NCI-H748 (cell line): ENCODE measurements at regions not wholly inside any gene's neighbourhood (a gene's known extent, or its start where the extent isn't known, plus 50 kb on each side); places are given as distances from the start of the nearest gene placed in this dataset.
"Not testable (repeated sequence)": the region's sequence is repeated elsewhere in the genome, so short reads cannot be mapped to it uniquely, and the experiment has no call there.

Experiments
- DNase-seq: peaks from one replicate; lab custom pipeline; 2025; ENCODE audit not compliant: unreplicated experiment; lab: John Stamatoyannopoulos, UW

DNA sequence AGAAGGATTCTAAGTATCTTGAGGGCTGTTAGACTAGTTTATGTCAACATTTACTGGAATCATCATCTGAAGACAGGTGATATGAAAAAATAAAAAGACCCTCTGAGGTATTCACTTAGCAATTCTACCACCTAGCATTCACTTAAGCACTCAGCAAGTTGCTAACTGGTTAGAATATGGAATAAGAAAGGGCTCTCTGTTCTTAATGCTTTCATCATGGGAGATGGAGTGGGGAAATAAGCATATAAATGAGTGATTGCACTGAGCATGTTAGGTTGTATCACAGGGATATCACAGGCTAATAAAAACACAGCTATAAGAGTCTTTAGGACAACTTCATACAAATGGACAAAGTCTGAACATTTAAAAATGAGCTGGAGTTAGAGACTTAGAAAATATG lies 1238.8 kb downstream of the CDH11 start:
- DNase-seq = no peak

DNA sequence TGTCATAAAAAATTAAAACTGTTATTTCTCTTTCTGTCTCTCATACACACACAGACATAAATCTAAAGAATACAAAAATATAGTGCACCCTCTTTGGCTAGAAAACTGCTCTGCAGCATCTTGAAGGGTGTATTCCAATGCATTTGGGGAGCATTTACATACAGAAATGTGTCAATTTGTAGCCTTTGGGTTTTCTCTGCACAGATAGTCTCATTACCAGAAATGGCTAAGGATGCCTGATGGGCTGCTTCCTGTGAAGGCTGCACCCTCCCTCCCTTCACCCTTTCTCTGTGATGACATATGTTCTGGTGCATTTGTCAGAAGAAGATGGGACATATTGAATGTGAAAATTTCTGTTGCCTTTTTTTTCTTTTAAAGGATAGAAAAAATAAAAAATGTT lies 1239.3 kb downstream of the CDH11 start:
- no peak for DNase-seq

DNA sequence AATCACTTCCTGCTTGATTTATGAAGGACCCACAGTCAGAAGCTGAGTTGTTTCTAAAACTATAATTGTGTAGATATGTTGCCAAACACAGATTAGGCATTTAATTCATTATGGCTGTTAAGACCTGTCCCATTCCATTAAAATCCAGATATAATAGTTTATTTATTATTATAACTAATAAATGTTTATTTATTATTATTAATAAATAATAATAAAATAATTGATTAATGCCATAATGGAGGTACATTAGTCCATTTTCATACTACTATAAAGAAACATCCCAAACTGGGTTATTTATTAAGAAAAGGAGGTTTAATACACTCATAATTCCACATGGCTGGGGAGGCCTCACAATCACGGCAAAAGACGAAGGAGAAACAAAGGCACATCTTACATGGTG lies 1240.9 kb downstream of the CDH11 start:
- no peak for DNase-seq

DNA sequence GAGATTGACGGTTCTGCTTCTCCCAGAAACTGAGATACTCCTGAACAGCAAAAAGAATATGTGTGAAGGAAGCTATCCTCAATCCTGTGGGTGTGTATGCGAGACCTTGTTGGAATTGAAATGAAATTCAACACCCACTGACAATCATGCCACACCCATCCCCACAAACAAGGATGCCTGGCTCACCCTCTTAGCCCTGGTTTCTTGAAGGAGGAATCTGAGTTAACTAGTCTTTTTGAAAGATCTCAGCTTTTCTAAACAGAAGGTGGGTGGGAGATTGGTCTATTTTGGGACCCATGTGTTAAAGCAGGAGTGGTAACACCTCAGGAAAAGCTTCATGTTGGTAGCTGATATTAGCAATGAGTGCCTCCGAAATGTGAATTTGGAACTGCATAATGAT lies 1244.5 kb downstream of the CDH11 start:
- DNase-seq = no peak

DNA sequence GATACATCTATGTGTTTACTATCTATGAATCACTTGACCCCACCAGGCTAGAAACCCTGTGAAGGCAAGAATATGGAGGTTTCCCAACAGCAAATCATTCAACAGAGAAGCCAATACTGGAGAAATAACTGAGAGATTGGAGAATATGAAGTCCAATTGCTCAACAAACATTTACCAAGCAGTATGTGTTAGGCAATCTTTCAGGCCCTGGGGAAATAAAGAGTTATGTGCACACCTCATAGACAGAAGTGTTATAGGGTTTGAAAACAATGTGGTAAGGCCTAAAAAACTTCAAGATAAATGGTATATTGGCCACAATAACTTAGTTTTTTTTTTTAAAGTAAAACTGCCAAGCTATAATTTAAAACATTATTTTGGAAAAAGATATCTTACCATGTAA lies 1245.8 kb downstream of the CDH11 start:
- no peak for DNase-seq

DNA sequence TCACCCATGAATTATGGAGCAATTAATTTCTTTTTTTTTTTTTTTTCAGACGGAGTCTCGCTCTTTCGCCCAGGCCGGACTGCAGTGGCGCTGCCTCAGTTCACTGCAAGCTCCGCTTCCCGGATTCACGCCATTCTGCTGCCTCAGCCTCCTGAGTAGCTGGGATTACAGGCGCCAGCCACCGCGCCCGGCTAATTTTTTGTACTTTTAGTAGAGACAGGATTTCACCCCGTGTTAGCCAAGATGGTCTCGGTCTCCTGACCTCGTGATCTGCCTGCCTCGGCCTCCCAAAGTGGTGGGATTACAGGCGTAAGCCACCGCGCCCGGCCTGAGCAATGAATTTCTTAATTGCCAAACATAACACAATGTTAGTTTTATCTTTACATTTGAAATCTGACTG lies 1261.2 kb downstream of the CDH11 start:
- DNase-seq = not testable (repeated sequence)

DNA sequence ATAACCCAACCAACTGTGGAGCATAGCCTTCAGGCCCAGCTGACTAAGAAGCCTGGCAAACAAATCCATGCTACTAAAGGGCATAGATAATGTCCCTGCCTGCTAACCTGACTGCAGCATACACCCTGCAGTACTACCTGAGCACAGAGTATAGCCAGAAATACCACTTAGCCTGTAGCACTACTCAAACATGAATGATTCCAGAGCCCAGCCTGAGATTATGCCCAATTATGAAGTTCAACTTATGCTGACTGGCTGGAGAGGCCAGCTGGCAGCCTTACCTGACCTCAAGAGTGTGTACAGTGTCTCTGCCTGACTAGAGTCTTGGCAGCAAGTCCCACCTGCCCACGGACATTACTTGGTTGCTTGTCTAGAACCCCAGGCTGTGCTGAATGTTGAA lies 1265.3 kb downstream of the CDH11 start:
- no peak for DNase-seq

DNA sequence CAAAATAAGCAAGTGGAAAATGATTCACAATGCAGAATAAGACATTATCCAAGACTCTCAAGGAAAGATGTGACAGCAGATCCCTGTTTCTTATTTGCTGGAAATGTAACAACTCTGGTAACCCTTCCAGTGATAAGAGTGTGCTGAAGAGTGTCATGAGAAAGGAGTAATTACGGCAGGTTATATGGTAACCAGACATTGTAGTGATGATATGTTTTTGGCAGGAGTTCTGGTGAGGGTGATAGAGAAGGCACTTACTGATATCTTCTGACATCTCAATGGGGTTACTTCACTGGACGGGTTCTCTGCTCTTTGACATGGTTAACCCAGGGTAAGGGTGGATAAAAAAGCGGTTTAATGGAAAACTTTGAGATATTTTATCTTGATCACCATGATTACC lies 1270.9 kb downstream of the CDH11 start:
- DNase-seq = no peak

DNA sequence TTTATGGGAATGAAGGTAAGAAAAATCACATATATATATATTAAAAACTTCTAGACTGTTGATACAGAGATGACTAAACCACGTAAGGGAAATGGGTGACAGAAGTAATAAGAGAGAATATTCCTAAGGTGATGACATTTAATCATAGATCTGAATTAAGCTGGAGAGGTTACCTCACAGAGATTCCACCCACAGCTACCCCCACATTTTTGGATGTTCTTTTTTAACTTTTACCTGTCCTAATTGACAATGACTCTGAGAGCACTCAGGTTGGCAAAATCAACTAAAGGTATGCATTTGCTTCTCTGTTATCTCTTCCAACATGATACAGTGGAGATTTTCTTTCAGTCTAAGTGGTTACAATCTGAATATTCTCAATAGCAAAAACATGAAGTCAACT lies 1280.6 kb downstream of the CDH11 start:
- no peak for DNase-seq

DNA sequence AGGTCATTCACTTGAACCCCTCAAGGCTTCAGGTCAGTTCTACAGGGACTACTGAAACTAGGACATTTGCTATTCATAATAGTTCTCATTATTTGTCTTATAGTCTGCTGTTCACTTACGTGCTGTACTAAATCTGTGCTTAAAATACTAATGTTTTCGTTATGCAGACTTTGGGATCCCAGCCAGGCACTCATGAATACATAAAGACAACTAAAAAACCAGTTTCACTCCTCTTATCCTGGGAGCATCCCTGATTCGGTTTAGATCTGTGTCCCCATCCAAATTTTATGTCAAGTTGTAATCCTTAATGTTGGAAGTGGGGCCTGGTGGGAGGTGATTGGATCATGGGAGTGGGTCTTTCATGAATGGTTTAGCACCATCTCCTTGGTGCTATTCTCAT lies 1291.8 kb downstream of the CDH11 start:
- DNase-seq = no peak

DNA sequence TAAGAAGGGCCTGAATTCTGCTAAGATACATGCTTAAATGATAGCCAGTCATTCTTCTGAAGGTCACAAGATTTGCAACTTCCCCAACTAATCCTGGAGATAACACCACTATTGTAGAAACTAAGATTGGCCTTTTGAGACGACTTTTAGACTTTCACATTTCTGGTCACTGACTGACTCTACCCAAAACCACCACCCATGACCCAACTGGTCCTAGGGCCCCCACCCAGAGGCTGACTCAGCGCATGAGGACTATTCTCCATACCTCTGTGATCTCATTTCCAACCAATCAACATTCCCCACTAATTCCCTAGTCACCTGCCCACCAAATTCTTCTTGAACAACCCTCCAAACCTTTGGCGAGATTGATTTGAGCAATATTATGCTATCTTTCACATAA lies 1299.0 kb downstream of the CDH11 start:
- DNase-seq = no peak

DNA sequence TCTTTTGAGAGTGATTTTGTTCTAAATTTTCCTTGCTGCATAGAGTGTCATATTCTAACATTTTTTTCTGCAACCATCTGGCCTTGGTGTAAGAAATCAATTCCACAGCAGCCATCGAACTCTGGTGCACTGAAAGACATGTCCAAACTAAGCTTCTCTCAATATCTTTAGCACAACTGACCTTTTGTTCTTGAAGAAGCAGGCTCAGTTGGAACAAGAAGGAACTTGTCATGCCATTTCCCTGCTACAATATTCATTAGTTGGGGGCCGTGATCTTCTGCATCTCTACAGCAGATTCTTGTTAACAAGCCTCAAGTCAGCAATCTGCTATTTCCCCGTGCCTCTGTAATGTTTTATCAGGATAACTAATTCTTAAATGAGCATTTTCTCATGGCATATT lies 1305.6 kb downstream of the CDH11 start:
- no peak for DNase-seq

DNA sequence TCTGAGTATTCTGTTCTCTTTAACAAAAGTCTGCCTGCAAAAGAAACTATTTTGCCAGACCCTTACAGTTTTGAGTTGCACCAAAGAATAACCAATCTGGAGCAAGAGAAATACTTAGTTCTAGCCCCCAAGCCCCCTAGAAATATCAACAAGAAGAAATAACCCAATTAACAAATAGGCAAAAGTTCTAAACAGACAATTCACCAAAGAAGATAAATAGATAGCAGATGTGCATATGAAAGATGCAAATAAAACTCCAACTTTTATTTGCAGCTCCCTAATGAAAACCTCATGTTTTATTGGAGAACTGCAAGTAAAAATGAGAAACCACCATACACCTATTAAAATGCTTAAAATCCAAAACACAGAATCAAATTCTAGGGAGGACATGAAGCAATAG lies 1308.0 kb downstream of the CDH11 start:
- DNase-seq = no peak

DNA sequence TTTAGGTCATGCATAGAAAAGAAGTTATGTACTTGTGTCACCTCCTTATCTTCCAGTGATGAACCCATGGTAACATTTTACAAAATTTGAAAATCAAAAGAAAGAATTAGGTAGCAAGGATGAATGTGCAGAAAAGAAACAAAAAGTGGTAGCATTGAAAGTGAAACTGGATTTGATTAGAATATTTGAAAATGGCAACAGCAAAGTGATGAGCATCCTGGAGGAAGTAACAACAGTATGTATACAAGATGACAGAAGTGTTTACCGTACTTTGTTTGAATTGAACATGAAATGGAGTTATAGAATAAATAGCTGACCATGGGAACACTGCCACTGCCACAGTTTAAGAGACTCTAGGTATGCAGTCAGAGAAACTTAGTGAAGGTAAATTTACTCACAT lies 1313.1 kb downstream of the CDH11 start:
- no peak for DNase-seq

DNA sequence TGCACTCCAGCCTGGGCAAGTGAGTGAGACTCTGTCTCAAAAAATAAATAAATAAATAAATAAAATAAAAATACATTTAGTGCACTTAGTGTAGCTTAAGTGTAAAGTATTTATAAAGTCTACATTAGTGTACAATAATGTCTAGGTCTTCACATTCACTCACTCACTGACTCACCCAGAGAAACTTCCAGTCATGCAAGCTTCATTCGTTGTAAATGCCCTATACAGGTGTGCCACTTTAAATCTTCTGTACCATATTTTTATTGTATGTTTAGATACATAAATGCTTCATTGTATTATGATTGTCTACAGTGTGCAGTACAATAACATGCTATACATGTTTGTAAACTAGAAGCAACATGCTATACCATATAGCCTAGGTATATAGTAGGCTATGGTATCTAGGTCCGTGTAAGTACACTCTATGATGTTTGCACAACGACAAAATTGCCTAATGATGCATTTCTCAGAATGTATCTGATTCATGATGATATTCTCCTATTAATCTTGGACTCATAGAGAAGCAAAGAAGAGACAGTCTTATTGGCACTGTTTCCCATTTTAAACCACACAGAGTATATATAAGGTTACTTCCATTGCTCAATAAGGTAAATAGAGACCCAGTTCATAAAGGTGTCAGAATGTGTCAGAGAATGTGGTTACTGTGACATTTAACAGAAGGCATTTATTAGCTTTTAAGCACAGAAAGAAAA lies 1314.9 kb downstream of the CDH11 start:
- DNase-seq = no peak

DNA sequence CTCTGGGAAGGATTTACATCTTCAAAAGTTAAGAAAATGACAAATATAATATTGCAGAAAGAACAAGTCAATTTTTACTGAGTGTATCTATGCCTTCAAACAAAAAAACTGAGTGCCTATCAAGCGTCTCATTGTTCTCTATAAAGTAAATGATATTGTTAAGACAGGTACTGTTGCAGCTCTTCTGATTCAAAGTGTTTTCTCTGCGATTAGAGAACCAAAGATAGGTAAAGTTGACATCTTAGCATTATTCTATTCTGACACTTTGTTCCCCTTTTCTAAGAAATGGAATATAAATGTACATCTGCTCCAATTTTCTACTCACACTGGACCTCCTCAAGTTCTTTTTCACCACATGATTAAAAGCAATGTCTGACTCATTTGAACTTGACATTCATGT lies 1317.7 kb downstream of the CDH11 start:
- no peak for DNase-seq

DNA sequence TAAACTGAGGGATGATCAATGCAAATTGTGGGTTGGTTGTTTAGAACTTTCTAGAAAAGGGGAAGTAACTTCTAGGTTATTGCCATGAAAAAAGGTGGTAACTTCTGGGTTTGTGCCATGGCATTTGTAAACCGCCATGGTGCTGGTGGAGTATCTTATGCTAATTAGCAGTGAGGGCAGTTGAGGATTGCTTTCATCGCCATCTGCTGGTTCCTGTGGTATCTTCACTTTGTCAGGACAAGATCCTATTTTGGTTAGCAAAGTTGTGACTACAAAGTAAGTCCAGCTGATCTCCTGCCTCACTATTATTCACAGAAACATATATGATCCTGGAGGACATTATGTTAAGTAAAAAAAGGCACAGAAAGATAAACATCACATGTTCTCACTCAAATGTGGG lies 1332.3 kb downstream of the CDH11 start:
- DNase-seq = peak; percentile 5

DNA sequence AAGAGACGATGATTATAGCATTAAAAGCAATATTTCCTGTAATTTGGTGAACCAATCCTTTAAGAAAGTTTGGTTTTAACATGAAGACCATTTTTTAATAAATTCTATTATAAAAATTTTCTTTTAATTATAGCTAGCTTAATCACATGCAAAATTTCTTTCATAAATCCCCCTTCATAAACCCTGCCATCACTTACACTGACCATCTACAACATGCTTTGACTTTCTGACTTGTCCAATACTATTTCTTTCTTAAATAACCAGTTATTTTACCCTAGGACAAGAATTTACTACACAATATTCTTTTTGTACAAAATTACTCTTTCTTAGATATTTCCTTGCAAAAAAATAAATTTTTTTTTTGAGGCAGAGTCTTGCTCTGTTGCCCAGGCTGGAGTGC lies 1334.8 kb downstream of the CDH11 start:
- no peak for DNase-seq

DNA sequence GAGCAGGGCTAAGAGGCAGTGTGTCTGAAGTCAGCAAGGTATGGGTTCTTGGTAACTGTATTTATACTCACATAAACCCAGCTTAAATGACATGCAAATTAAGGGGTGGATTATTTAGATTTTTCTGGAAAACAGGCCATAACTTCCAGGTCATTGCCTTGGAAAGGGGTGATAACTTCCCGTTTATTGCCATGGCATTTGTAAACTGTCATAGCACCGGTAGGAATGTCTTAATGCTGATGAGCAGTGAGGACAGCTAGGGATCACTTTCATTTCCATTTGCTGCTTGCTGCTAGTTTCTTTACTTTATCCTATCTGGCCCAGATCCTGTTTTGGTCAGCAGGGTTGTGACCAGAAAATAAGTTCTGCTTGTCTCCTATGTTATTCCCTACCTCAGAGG lies 1336.7 kb downstream of the CDH11 start:
- DNase-seq = no peak

DNA sequence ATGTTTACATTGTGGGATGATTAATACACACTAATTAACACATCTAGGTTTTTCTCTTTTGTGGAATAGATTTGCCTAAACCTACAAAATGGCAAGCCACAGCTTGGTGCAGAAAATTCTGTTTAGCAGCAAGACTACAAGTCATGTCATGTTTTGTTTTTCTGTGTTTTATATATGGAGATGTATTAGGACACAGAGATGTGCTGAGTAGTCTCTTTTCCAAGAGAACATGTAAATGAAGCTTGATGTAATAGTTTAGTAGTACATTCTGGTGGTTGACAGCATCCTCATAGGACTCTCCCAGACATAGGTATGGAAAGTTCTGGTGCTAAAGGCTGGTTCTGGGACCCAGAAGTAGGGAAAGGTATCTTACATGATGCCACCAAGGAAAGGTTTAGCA lies 1345.4 kb downstream of the CDH11 start:
- DNase-seq = no peak

DNA sequence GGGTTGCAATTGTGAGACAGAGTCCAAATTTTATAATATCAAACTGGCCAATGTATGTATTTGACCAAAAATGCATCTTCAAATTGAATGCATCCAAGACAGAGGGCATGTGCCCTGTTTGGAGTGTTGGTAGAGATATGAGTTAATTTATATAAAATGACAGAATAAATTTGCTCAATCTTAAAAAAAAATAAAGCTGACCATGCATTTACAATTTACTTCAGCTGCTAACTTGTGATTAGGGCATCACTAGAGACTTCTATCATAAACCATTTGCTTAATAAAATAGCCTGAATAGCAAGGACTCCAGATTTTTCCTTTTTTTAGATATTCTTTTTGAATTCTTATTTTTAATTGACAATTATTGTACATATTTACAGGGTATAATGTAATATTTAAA lies 1345.8 kb downstream of the CDH11 start:
- no peak for DNase-seq

DNA sequence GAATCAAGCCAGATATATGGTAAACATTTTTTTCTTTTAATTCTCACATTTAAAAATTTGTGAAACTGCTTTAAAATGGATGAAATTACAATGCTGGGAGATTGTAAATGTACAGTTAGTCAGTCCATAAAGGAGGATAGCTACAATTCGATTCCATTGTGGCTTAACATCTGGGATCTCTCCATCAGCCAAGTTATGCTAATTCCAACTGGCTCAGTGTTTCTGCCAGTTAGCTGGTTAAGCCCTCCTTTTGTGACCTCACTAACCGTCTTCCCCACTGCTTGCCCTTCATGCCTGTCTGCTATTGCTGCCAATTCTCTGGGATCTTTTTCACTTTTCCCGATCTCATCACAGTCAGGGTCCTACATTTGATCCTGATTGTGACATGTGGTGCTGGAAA lies 1347.6 kb downstream of the CDH11 start:
- no peak for DNase-seq

DNA sequence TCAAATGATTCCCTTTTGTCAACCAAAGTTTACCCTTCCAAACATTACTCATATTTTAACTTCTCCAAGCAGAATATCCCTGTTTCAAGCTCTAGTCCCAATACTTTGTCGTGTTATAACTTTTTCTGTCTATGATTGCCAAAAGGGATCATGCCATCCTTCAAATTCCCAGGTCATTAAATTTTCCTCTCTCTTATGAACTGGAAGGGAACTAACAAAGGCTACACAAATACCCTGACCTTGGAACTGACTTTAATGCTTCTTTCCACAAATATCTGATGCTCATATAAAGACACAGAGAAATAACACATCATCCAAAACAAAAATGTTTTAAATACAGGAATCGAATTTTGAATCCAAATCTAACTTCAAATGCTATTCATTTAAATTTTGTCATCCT lies 1352.7 kb downstream of the CDH11 start:
- no peak for DNase-seq

DNA sequence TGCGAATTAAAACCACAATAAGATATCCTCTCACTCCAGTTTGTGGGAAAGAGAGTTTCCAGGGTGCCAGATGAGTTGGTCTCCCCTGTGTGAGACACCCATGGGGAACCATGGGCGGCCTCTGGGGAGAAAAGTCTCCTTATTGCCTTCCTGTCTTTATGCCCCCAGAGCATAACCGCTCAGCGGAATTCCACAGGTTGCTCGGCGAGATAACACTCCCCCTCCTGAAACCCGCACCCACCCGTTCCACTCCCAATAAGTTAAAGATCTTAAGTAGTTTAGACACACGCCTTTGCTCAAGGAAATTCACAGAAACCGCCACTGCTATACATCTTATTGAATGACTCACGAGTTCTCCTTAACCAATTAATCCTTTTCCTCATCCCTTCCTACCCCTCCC lies 1361.6 kb downstream of the CDH11 start:
- DNase-seq = not testable (repeated sequence)
